ENCODE measurements at regions not wholly inside any gene's neighbourhood (a gene's known extent, or its start where the extent isn't known, plus 50 kb on each side); places are given as distances from the start of the nearest gene placed in this dataset.
"Not testable (repeated sequence)": the region's sequence is repeated elsewhere in the genome, so short reads cannot be mapped to it uniquely, and the experiment has no call there.

GRCh38 chr2:125216321-125216720, 1191.2 kb downstream of the CNTNAP5 start:
- DNase-seq (ENCODE audit: low read depth): no peak

- no peak for DNase-seq (ENCODE audit: low read depth)
Observed at GRCh38 chr2:125224188-125224587, 1199.1 kb downstream of the CNTNAP5 start.

- DNase-seq (ENCODE audit: low read depth): peak; percentile 23
Observed at GRCh38 chr2:125224830-125225229, 1199.7 kb downstream of the CNTNAP5 start.

DNA sequence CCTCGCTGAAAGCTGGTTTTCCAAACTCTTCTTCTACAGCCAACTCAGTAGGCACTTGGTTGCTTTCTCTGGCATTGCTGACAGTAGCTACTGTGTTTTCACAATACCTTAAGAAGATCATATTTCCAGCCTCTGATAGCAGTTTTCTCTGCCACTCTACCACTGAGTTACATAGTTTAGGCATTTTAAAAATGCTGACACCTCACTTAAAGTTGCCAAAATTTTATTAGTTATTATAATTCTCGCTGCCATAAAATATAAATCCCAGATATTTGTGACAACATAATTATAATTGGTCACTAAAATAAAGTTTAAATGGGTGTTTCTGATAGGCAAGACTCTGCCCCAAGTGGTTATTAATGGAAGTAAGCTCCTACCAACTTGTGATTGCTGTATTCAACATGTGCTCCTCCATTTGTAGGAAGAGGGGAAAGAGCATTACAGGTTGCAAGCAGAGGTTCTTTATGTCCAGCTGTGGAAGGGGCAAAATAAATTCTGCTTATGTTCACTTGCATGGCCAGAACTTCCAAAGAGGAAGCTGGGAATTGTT, 1202.8 kb downstream of the CNTNAP5 start:
- DNase-seq (ENCODE audit: low read depth): no peak

GRCh38 chr2:125240870-125241269, 1215.8 kb downstream of the CNTNAP5 start:
- DNase-seq (ENCODE audit: low read depth): no peak

DNA sequence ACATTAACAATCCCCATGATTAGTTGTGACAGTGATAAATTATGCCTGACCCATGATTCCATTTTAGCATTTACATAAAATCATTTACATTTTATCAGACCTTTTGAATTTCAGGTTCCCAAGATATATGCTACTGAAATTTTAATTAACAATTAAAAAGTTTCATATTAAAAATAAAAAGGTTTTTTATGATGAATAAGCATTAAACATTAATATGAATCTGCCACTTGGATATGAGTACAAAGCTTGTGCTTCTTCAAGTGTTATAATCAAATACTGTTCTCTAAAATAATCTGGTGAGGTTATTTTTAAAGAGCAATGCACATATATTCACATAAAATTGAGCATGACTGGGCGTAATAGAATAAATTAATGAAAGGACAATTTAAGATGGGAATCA, 1218.0 kb downstream of the CNTNAP5 start:
- DNase-seq (ENCODE audit: low read depth): no peak

DNA sequence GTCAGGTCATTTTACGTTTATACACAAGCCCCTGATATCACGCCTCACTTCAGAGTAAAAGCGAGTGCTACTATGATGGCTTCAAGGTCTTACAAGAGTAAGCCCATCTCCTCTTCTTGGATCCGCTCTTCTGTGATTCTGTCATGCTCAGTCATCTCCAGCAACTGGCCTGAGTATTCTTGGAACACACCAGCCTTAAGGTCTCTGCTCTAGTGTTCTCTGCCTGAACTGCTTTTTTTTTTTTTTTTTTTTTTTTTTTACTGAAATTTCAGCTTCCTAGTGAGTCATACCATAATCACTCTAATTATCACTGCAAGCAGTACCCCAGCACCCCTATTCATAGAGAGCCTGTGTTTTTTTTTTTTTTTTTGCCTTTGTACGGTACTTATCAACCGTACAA, 1228.9 kb downstream of the CNTNAP5 start:
- DNase-seq (ENCODE audit: low read depth): peak; percentile 69

DNA sequence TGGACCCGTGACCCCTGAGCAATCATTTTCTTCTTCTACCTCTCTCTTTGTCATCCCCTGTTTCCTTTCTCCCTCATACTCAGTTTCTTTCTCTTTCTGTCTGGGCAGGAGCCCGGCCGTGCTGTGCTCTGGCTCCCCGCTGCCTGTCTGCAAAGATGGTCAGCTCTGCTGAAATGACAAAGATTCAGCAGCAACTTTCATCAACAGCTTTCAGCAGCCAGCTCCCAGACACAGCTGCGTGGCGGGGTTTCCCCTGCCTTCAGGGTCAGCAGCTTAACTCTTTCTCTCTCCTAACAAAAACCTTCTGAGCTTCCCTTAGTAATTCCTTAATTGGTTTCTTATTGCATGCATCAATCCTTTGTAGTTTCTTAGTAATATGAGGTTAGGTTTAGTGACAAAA, 1234.4 kb downstream of the CNTNAP5 start:
- DNase-seq (ENCODE audit: low read depth): no peak

- DNase-seq (ENCODE audit: low read depth): not testable (repeated sequence)
Observed at GRCh38 chr2:125260366-125260930, 1235.4 kb downstream of the CNTNAP5 start.

DNA sequence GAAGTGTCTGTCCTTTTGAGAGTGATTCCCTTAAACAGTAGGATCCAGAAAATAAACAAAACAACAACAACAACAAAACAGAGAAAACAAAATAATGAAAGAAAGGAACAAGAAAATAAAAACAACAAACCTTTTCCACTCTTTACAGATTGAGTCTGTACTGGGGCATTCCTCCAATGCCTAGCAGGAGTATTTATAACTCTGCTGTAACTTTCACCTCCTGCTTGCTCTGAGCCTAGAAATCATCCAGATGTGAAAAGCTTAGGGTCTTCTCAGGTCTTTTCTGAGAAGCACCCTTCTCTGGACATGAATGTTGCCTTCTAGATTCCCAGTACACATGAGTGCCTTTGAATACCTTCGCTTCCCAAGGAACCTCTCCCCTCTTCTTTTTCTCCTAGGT, 1239.4 kb downstream of the CNTNAP5 start:
- DNase-seq (ENCODE audit: low read depth): no peak

DNA sequence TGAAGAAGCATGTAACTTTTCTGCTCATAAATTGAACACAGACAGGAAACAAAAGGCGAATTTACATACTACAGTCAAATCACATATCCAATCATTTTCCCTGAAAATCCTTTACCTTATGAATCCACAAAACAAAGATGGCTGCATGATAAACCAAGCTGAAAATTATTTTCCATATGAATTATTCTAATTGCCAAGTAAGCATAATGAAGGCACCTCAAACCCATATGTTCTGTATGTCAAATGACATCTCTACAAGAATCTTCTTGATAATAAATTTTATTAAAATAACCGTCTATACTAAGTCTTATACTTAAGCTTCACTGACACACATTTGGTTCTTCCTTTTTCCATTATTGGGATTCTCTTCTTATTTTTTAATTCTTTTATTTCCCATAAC, 1242.6 kb downstream of the CNTNAP5 start:
- DNase-seq (ENCODE audit: low read depth): no peak

DNA sequence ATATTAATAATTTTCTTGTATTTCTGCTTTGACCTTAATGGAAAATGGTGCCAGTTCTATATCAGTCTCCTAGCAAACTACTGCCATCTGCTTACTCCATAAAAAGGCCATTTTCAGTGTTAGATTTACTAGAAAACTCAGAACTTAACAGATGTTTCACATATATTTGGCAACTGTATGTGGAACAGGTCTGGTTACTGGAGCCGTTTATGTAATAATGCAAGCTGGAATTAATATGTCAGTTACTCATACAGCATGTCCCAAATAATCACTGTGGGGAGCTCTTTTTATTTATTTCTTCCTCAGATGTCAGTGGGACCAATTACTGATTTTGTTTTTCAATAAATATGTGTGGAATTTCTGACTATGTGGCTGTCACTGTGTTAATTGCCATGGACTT, 1247.6 kb downstream of the CNTNAP5 start:
- DNase-seq (ENCODE audit: low read depth): no peak

DNA sequence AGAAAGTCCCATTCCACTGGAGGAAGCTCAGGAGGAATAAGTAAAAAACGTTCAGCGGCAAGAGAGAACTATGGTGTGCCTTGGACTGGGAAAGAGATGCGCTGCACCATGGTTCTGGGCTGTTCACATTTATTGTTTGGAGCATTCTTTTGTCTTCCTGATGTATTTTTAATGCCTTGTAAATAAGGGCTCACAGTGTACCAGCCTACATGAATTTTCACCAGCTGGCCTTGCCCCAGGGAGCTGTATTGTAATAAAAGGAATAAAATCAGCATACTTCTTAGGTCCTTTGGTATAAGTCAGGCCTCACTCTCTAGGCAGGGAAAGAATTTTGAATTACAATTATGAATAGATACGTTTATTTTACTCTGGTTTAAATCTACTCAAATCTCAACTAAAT, 1249.6 kb downstream of the CNTNAP5 start:
- DNase-seq (ENCODE audit: low read depth): no peak

DNA sequence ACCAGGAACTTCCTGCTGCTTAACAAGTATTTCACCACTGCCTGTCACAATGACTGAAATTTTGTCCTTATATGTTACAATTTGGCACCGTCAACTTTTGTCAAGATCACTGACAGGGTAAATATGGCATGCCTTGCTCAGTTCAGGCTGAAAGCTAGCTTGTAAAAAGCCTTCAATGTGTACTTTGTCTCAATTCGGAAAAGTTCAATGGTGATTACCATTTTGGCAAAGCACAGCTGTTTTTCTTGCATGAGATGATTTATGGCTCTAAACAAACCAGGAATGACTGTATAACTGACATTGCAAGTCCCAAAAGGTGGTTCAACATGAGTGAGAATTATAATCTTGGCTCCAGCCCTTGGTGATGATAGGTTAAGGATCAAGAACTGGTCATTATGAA, 1255.2 kb downstream of the CNTNAP5 start:
- no peak for DNase-seq (ENCODE audit: low read depth)

DNA sequence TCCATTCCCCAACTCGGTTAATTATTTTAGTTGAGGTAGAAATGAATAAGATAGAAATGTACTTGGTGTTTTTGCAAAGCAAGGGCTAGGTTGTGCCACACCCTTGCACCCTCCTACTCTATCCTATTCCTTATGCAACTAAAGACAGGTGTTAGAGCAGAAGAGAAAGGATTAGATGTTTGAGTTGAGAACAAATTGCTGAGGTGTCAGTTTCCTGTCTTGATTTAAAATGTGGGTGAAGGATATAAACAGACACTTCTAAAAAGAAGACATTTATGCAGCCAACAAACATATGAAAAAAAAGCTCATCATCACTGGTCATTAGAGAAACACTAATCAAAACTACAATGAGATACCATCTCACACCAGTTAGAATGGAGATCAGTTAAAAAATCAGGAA, 1256.2 kb downstream of the CNTNAP5 start:
- no peak for DNase-seq (ENCODE audit: low read depth)

- DNase-seq (ENCODE audit: low read depth): peak; percentile 38
Observed at GRCh38 chr2:125296742-125297141, 1271.7 kb downstream of the CNTNAP5 start.

DNA sequence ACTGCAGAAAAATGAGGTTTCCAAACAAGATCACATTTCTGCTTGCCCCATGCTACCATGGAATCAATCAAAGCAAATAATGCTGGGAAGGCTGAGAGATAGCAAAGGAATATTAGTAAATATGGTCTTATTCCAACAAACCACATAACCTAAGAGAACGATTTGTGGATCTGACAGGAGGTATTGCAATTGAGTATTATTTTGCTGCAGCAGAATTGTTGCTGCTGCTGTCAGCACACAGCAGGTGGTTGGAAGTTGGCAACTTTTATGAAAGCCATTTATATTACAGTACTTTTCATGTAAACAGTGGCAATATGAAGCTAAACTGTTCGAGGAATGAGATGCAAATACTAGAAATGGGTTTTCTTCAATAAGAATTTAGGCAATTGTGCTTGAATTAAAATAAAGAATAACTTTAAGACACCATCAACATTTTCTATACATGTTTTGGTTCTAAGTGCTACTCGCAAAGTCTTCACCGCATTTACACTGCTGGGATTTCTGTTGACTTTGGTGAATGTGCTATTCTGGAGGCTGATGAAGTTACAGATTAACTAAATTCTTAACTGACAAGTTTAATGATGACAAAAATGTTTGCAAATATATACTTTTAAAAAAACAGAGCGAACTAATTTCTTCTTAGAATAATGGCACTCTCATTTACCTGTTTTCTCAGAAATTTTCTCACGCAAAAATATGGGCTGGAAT, 1285.7 kb downstream of the CNTNAP5 start:
- DNase-seq (ENCODE audit: low read depth): no peak

DNA sequence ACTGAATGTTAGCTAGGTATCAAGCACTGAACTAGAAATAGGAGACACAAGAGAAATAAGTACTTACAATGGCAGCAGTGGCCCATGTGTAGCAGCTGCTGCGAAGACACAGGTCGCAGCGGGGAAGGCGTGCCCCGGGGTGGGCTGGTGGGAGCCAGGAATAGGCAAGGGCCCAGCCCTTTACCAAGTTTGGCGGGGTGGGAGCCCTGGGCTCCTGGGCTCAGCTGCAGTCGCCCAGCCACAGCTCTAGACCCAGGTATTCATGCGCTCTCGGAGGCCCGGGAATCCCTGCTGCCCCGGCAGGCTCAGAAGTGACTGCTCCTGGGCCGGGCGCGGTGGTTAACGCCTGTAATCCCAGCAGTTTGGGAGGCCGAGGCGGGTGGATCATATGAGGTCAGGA, 1287.3 kb downstream of the CNTNAP5 start:
- no peak for DNase-seq (ENCODE audit: low read depth)

DNA sequence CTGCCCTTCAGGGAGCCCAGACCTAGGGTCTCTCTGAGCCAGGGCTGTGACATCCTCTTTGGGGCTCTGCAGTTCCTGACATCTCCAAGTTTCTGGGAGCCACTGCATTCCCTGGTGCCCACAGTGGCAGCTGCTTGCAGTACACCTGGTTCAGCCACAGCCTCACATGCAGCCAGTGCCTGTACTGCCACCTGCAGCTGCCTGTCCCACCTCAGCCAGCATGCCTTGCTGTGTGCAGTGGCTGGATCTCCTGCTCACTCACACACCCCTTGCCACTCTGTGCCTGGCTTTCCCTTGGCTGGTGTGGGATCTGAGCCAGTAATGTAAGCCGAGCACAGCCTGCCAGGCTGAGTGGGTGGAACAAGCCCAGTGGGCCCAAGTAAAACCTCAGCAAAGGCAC, 1288.7 kb downstream of the CNTNAP5 start:
- DNase-seq (ENCODE audit: low read depth): no peak

GRCh38 chr2:125318740-125319139, 1293.7 kb downstream of the CNTNAP5 start:
- DNase-seq (ENCODE audit: low read depth): no peak

GRCh38 chr2:125324273-125324672, 1299.2 kb downstream of the CNTNAP5 start:
- DNase-seq (ENCODE audit: low read depth): no peak

- DNase-seq (ENCODE audit: low read depth): no peak
Observed at GRCh38 chr2:125330133-125330532, 1305.0 kb downstream of the CNTNAP5 start.

GRCh38 chr2:125341353-125341752, 1314.6 kb upstream of the GYPC start:
- no peak for DNase-seq (ENCODE audit: low read depth)

Measured in HT1080 (cell line).